ENCODE measurements at regions not wholly inside any gene's neighbourhood (a gene's known extent, or its start where the extent isn't known, plus 50 kb on each side); places are given as distances from the start of the nearest gene placed in this dataset.

DNA sequence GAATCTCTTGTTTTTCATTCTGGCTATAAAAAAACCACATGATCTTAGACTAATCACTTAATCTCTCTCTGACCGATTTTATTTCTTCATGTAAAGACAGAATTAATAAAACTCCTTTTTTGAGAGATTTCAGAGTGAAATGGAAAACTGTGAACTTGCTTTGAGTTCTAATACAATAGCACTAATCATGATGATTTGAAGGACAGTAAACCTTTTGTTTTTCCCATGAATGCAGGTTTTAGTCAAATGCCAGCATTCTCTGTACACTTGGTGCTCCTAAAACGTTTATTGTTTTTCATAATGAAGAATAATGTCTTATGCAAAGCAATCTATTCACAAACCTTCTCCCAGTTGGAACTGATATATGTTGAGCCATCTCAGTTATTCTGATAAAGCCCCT lies 86.8 kb downstream of the SLC24A2 start:
- intact Hi-C loops (cut with DNase I; ENCODE audit: low total_unique reads) (no loop called here), in situ Hi-C loops (cut with MboI; ENCODE audit: low sequenced_read_pairs in 4 of 4) (loop anchor here in 1 of 4 donors (25.0 kb wide), 1 partner anchor 90 kb away; no protein-coding TSS in a partner anchor)
- no peak for DNase-seq
- H3K27ac ChIP-seq: no peak overlapping the region
- TF ChIP-seq, protein P1, sequence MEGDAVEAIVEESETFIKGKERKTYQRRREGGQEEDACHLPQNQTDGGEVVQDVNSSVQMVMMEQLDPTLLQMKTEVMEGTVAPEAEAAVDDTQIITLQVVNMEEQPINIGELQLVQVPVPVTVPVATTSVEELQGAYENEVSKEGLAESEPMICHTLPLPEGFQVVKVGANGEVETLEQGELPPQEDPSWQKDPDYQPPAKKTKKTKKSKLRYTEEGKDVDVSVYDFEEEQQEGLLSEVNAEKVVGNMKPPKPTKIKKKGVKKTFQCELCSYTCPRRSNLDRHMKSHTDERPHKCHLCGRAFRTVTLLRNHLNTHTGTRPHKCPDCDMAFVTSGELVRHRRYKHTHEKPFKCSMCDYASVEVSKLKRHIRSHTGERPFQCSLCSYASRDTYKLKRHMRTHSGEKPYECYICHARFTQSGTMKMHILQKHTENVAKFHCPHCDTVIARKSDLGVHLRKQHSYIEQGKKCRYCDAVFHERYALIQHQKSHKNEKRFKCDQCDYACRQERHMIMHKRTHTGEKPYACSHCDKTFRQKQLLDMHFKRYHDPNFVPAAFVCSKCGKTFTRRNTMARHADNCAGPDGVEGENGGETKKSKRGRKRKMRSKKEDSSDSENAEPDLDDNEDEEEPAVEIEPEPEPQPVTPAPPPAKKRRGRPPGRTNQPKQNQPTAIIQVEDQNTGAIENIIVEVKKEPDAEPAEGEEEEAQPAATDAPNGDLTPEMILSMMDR (IDR thresholded peaks at IDR 0.05 in 4 of 5, conservative IDR thresholded peaks at IDR 0.05 in 1 of 5): no peak
- no peak for TF ChIP-seq POLR2A (IDR thresholded peaks at IDR 0.05)
- H3K27me3 ChIP-seq: no peaks in the 10 kb centered on the region
- no peak for ATAC-seq
- no peaks in the 10 kb centered on the region for H3K9me3 ChIP-seq
- no peaks in the 10 kb centered on the region for H3K36me3 ChIP-seq
- no peaks in the 10 kb centered on the region for H3K4me1 ChIP-seq
- no peak overlapping the region for H3K4me3 ChIP-seq

DNA sequence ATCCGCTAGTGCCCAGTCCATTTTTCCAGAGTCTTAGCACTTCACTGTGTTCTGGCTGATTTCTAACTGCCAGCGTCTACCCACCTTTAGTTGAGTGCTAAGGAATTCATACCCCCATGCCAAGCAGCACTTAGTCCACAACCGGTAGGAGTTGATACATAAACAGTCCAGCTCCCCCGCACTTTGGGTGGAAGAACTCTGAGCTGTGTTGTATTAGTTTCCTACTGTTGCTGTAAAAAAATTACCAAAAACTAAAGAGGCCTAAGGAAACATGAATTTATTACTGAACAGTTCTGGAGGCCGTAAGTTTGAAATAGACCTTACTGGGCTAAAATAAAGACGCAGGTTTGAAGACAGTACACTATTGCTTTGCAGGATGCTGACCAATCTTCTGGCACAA lies 87.6 kb downstream of the SLC24A2 start:
- no peak for ATAC-seq
- Histone ChIP-seq H3K9me3 (no peaks in the 10 kb centered on the region), H3K27ac (no peak overlapping the region), H3K4me3 (no peak overlapping the region), H3K4me1 (no peaks in the 10 kb centered on the region), H3K36me3 (no peaks in the 10 kb centered on the region), H3K27me3 (no peaks in the 10 kb centered on the region)
- in situ Hi-C loops (cut with MboI; ENCODE audit: low sequenced_read_pairs in 4 of 4): loop anchor here in 1 of 4 donors (25.0 kb wide), 1 partner anchor 89 kb away; no protein-coding TSS in a partner anchor
- TF ChIP-seq, protein P1 (IDR thresholded peaks at IDR 0.05 in 4 of 5, conservative IDR thresholded peaks at IDR 0.05 in 1 of 5): no peak
- no peak for TF ChIP-seq POLR2A (IDR thresholded peaks at IDR 0.05)
- intact Hi-C loops (cut with DNase I; ENCODE audit: low total_unique reads): no loop called here
- DNase-seq: no peak

DNA sequence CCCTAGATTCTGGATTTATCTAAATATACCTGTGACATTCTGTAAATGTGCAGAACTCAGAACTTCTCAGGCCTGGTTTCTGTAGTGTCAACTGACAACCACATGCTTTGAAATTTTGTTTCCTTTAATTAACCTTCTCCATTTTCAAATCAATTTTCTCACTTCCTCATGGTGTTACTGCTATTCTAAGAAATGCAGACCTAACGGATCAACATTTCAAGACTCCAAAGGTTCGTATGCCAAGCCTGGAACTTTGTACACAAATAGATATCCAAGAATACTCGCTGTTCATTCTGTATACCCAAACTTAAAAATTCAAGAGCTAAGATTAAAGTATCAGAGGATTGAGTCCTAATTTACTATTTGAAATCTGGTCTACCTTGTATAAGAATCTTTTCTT lies 88.1 kb downstream of the SLC24A2 start:
- Histone ChIP-seq H3K36me3 (no peaks in the 10 kb centered on the region), H3K27ac (no peak overlapping the region), H3K4me1 (no peaks in the 10 kb centered on the region), H3K4me3 (no peak overlapping the region), H3K9me3 (no peaks in the 10 kb centered on the region), H3K27me3 (no peaks in the 10 kb centered on the region)
- DNase-seq (no peak), ATAC-seq (no peak)
- intact Hi-C loops (cut with DNase I; ENCODE audit: low total_unique reads): no loop called here
- TF ChIP-seq, protein P1 (IDR thresholded peaks at IDR 0.05 in 4 of 5, conservative IDR thresholded peaks at IDR 0.05 in 1 of 5): no peak
- no peak for TF ChIP-seq POLR2A (IDR thresholded peaks at IDR 0.05)
- in situ Hi-C loops (cut with MboI; ENCODE audit: low sequenced_read_pairs in 4 of 4): loop anchor here in 1 of 4 donors (25.0 kb wide), 1 partner anchor 88 kb away; no protein-coding TSS in a partner anchor

DNA sequence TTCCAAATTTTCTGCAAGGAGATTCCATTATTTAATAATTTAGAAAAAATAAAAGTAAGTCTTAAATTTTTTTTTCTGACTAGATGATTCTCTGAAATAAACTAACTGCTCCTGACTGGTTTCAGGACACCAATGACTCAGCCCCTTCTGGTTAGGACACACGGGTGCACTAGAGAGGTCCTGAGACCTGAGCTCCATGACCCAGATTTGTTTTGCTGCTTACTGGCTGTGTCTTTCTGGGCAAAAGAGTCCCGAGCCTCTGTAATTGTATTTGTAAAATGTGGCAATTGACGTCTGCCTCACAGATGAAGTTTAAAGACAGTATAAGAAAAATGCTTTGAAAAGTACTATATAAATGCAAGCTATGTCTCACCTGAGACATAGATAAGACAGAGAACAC lies 89.1 kb downstream of the SLC24A2 start:
- Histone ChIP-seq H3K4me1 (no peaks in the 10 kb centered on the region), H3K9me3 (no peaks in the 10 kb centered on the region), H3K36me3 (no peaks in the 10 kb centered on the region), H3K27me3 (no peaks in the 10 kb centered on the region), H3K4me3 (no peak overlapping the region), H3K27ac (no peak overlapping the region)
- DNase-seq (no peak), ATAC-seq (no peak)
- TF ChIP-seq, protein P1 (IDR thresholded peaks at IDR 0.05 in 4 of 5, conservative IDR thresholded peaks at IDR 0.05 in 1 of 5): no peak
- TF ChIP-seq POLR2A (IDR thresholded peaks at IDR 0.05): no peak
- intact Hi-C loops (cut with DNase I; ENCODE audit: low total_unique reads): no loop called here
- in situ Hi-C loops (cut with MboI; ENCODE audit: low sequenced_read_pairs in 4 of 4): loop anchor here in 1 of 4 donors (25.0 kb wide), 1 partner anchor 87 kb away; no protein-coding TSS in a partner anchor

DNA sequence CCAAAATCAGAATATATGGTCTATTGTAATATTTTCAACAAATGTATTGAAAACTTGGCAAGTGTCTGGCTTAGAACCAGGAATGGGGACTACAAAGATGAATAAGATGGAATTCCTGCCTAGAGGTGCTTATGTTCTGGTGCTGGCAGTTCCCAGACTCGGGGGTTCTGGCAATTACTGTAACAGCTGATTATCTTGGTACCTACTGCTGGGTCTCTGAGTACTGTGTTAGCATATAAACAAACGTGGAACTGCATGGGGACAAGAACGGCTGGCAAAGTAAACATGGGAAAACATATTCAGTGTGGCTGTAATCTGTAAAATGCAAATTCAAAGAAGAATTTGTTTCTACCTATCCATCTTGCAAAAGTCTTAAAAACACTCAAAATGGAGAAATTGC lies 89.9 kb downstream of the SLC24A2 start:
- H3K36me3 ChIP-seq: no peaks in the 10 kb centered on the region
- no peak overlapping the region for H3K27ac ChIP-seq
- no peak overlapping the region for H3K4me3 ChIP-seq
- no peak for ATAC-seq
- no peak for DNase-seq
- no peaks in the 10 kb centered on the region for H3K4me1 ChIP-seq
- in situ Hi-C loops (cut with MboI; ENCODE audit: low sequenced_read_pairs in 4 of 4): no loop called here
- intact Hi-C loops (cut with DNase I; ENCODE audit: low total_unique reads): no loop called here
- no peaks in the 10 kb centered on the region for H3K9me3 ChIP-seq
- no peaks in the 10 kb centered on the region for H3K27me3 ChIP-seq
- TF ChIP-seq POLR2A (IDR thresholded peaks at IDR 0.05): no peak
- TF ChIP-seq, protein P1 (IDR thresholded peaks at IDR 0.05 in 4 of 5, conservative IDR thresholded peaks at IDR 0.05 in 1 of 5): no peak
